GM12873 (cell line): ENCODE measurements at regions not wholly inside any gene's neighbourhood (a gene's known extent, or its start where the extent isn't known, plus 50 kb on each side); places are given as distances from the start of the nearest gene placed in this dataset.

Experiments used
- CTCF ChIP-seq: IDR thresholded peaks from 2 replicates; pipeline ENCODE4 v1.5.1; 2012; ENCODE audit warnings: low read depth, mild to moderate bottlenecking, moderate library complexity, low read length, control low read depth; ENCODE audit not compliant: insufficient read depth; ENCODE audit errors: missing control alignments

DNA sequence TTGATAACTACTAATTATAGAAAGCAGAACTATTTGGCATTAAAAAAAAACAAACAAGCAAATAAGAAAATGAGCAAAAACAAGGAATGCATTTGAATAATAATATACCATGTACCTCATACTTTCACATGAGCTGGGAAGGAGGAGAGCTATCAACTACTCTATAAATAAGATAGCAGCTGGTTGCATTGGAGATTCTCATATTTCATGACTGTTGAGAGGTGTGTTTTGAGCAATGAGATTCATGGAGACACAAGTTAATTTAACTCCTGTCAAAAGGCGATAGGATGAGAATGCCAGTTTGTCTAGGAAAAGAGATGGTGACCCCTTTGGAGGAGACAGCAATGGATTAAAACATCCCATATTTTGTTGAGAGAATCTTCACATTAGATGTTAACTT is 348.8 kb upstream of the SPTLC3 start:
- TF ChIP-seq CTCF: no peak

DNA sequence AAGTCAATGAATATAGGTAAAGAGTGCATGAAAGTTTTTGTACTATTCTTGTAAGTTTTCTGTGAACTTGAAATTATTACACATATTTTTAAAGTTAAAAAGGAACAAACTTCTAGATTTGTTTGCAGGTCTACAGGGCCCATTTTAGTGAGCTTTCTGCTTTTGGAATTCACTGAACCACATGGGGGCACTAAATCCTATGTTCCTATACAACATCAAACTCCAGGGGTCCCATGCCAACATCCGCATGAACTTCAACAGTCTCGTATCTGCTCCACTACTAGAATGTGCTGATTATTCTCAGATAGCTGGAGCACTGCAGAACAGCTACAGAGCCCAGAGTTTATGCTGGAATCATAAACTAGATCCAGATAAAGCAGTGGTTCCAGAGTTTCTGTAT is 347.9 kb upstream of the SPTLC3 start:
- TF ChIP-seq CTCF: no peak

DNA sequence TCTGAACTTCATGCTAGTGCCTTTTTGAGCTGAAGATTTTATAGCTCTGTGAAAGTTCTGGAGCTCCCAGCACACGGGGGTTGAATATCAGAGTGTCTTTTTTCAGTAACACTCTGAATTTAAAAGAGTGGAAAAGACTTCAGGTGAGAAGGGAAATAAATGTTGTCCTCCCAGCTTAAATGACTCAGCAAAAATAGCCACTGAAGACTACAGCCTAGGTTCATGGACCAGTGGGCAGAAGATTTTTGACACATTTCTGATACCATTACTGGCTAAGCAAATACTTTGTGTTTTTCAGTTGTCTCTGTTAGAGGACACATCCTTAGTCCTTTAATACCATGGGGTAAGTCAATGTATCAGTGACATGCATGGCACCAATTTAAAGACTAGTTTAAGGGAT is 338.5 kb upstream of the SPTLC3 start:
- TF ChIP-seq CTCF: no peak

GRCh38 chr20:12673352-12673751 is 335.4 kb upstream of the SPTLC3 start:
- TF ChIP-seq CTCF: no peak

DNA sequence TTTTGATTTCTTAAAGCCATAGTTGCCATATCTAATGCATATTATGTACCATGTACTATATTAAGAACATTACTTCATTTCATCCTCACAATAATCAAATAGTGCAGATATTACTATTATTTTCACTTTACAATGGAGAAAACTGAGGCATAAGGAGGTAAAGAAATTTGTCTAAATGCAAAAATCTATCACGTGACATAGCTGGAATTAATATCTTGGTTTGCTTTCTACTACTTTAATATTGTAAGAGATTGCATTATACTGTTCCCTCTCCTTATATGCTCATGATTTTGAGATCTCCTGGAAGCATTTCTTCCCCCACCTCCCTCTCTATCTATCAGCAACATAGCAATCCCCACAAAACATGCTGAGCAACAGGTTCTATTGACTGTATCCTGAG is 330.8 kb upstream of the SPTLC3 start:
- TF ChIP-seq CTCF: no peak

DNA sequence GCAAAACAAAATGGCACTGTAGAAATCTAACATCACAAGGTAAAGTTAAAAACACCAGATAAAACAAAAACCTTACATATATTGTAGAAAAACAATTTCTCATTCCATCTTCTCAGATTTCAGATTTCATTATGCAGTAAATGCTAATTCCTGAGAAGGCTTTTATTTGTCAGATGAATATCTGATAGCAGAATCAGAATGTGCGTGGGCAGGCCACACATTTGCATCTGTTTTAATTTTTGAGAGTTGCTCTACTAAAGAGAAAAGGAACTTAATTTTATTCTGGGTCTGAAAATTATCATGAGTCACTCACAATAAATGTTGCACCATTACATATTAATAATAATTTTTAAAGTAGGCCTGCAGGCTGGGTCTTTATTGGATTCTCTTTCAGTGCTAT is 329.3 kb upstream of the SPTLC3 start:
- TF ChIP-seq CTCF: no peak

- no peak for TF ChIP-seq CTCF
Observed at GRCh38 chr20:12682613-12683012, 326.2 kb upstream of the SPTLC3 start.

DNA sequence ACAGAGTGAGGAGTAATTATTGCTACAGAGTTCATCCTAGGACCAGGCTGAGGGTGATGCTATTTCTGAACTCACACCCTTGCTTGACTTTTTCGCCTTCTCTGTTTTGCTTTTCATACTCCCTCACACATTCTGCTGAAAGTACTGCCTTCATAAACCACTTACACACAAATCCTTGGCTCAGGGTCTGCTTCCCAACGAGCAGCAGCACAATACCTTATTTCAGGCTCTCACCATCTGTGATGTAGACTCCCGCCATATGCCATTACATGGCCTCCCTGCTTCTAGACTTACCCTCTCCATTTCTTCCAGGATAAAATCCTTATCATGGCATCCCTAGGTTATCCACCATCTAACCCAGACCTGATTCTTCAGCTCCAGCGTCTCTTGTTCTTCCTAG is 321.3 kb upstream of the SPTLC3 start:
- TF ChIP-seq CTCF: no peak
